ENCODE measurements at regions not wholly inside any gene's neighbourhood (a gene's known extent, or its start where the extent isn't known, plus 50 kb on each side); places are given as distances from the start of the nearest gene placed in this dataset.

DNA sequence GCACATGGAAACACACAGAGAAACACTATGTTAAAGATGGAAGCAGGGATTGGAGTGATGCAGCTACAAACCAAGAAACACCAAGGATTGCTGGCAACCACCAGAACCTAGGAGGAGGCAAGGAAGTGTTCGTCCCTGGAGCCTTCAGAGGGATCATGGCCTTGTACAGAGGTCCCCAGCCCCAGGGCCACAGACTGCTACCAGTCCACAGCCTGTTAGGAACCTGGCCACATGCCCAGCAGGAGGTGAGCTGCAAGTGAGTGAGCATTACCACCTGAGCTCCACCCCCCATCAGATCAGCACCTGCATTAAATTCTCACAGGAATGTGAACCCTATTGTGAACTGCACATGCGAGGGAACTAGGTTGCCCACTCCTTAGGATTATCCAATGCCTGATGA is 505.7 kb upstream of the MDFIC2 start:
- intact Hi-C loops (cut with micrococcal nuclease) (no loop called here), dilution Hi-C loops (cut with MboI; ENCODE audit: extremely low pct_ligation_motif_present, low sequenced_read_pairs) (no loop called here)
- DNase-seq (ENCODE audit: low read depth, low spot score) (no peak), FAIRE-seq (no peak)
- Histone ChIP-seq H3K4me3 (replicated peaks in 1 of 3; ENCODE audit: insufficient read depth in 1 of 3, low read depth in 1 of 3, low read length in 3 of 3) (no peak overlapping the region), H2AFZ (ENCODE audit: low read depth, low read length) (no peak overlapping the region), H4K20me1 (replicated peaks; ENCODE audit: control insufficient read depth, extremely low read depth, insufficient read depth, low read length) (no peaks in the 10 kb centered on the region), H3K36me3 (ENCODE audit: control insufficient read depth in 2 of 2, extremely low read depth in 1 of 2, insufficient read depth in 2 of 2, low read length in 2 of 2) (no peaks in the 10 kb centered on the region), H3K27ac (ENCODE audit: insufficient read depth, low read depth, low read length) (no peak overlapping the region), H3K9me3 (replicated peaks; ENCODE audit: control insufficient read depth, insufficient read depth, low read length) (no peaks in the 10 kb centered on the region), H3K27me3 (ENCODE audit: control insufficient read depth in 2 of 2, insufficient read depth in 2 of 2, low read length in 2 of 2) (no peaks in the 10 kb centered on the region), H3K9ac (replicated peaks; ENCODE audit: extremely low read depth, insufficient read depth, low read length) (no peak overlapping the region), H3K79me2 (ENCODE audit: control insufficient read depth, insufficient read depth, low read length) (no peaks in the 10 kb centered on the region), H3K9me1 (replicated peaks; ENCODE audit: control insufficient read depth, extremely low read depth, insufficient read depth, low read length) (no peaks in the 10 kb centered on the region), H3K4me1 (ENCODE audit: control insufficient read depth, extremely low read depth, insufficient read depth, low read length) (no peaks in the 10 kb centered on the region), H3K4me2 (ENCODE audit: insufficient read depth, low read length) (no peak overlapping the region)
- TF ChIP-seq FOS (IDR thresholded peaks at IDR 0.05; ENCODE audit: borderline replicate concordance, insufficient read depth, low read length): no peak
- no peak for TF ChIP-seq EZH2 (IDR thresholded peaks at IDR 0.05; ENCODE audit: borderline replicate concordance, low read depth, low read length, severe bottlenecking)
- no peak for TF ChIP-seq JUN (IDR thresholded peaks at IDR 0.05; ENCODE audit: borderline replicate concordance, insufficient read depth, insufficient read length, low read depth)
- TF ChIP-seq MYC (IDR thresholded peaks at IDR 0.05; ENCODE audit: low read depth, low read length): no peak
- TF ChIP-seq, protein P1, sequence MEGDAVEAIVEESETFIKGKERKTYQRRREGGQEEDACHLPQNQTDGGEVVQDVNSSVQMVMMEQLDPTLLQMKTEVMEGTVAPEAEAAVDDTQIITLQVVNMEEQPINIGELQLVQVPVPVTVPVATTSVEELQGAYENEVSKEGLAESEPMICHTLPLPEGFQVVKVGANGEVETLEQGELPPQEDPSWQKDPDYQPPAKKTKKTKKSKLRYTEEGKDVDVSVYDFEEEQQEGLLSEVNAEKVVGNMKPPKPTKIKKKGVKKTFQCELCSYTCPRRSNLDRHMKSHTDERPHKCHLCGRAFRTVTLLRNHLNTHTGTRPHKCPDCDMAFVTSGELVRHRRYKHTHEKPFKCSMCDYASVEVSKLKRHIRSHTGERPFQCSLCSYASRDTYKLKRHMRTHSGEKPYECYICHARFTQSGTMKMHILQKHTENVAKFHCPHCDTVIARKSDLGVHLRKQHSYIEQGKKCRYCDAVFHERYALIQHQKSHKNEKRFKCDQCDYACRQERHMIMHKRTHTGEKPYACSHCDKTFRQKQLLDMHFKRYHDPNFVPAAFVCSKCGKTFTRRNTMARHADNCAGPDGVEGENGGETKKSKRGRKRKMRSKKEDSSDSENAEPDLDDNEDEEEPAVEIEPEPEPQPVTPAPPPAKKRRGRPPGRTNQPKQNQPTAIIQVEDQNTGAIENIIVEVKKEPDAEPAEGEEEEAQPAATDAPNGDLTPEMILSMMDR (IDR thresholded peaks at IDR 0.05; ENCODE audit: extremely low read depth in 1 of 2, insufficient read depth in 1 of 2, low read depth in 1 of 2, low read length in 2 of 2): no peak
- no peak for TF ChIP-seq GATA2 (IDR thresholded peaks at IDR 0.05; ENCODE audit: insufficient read depth, insufficient read length, low read depth, low read length)
- TF ChIP-seq POLR2A (IDR thresholded peaks at IDR 0.05; ENCODE audit: low read depth, low read length): no peak
- no peak for TF ChIP-seq POLR2AphosphoS5 (IDR thresholded peaks at IDR 0.05; ENCODE audit: insufficient read depth, low read depth, low read length)
- TF ChIP-seq, protein P2, sequence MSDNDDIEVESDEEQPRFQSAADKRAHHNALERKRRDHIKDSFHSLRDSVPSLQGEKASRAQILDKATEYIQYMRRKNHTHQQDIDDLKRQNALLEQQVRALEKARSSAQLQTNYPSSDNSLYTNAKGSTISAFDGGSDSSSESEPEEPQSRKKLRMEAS (IDR thresholded peaks at IDR 0.05; ENCODE audit: insufficient read depth, insufficient read length): no peak
- ChIA-PET POLR2A (no interaction called here), CTCF (interaction anchor here (1.2 to 1.4 kb wide), 2 partner anchors 67 to 205 kb away, joined by 3 read pairs; no protein-coding TSS in a partner anchor)
- no TSS peak for BruUV-seq (replicated peaks)

All from endothelial cell of umbilical vein (primary cell).